SK-N-SH (cell line): ENCODE measurements at regions not wholly inside any gene's neighbourhood (a gene's known extent, or its start where the extent isn't known, plus 50 kb on each side); places are given as distances from the start of the nearest gene placed in this dataset.

Experiments used
- CTCF ChIP-seq: fragments of 200-600 bp; sonication (generic); IDR thresholded peaks from 2 replicates; pipeline ENCODE4 v1.6.1; 2017; ENCODE audit warnings: antibody characterized with exemption, mild to moderate bottlenecking, moderate library complexity
- MAX ChIP-seq: IDR thresholded peaks from 2 replicates; pipeline ENCODE4 v1.4.0; 2012; ENCODE audit warnings: low read depth
- NFIC ChIP-seq: IDR thresholded peaks from 2 replicates; pipeline ENCODE4 v1.4.0; 2012; ENCODE audit warnings: borderline replicate concordance
- USF1 ChIP-seq: IDR thresholded peaks from 2 replicates; pipeline ENCODE4 v1.4.0; 2012; ENCODE audit warnings: low read depth, borderline replicate concordance
- USF2 ChIP-seq: fragments of 150-350 bp; IDR thresholded peaks from 2 replicates; pipeline ENCODE4 v1.6.1; 2017; ENCODE audit warnings: antibody characterized with exemption, low read length, low read depth, borderline replicate concordance

GRCh38 chr7:109699661-109700060 is 1130.0 kb downstream of the DNAJB9 start:
- TF ChIP-seq USF2: no peak
- no peak for TF ChIP-seq USF1
- no peak for TF ChIP-seq MAX
- no peak for TF ChIP-seq CTCF
- TF ChIP-seq NFIC: no peak
